HepG2 (cell line): ENCODE measurements at regions not wholly inside any gene's neighbourhood (a gene's known extent, or its start where the extent isn't known, plus 50 kb on each side); places are given as distances from the start of the nearest gene placed in this dataset.

Experiments used
- ATAC-seq: fragments of 200-7000 bp; cut with Tn5 transposase; 3 replicates; pipeline ENCODE4 v1.9.1; 2020; ENCODE audit warnings: mild to moderate bottlenecking, moderate library complexity
- BruUV-seq: library from RNA; stranded (reverse); fragments of 400-500 nt; replicated peaks from 2 replicates; lab custom pipeline; 2021; lab: Mats Ljungman, UMichigan
- CTCF ChIA-PET: fragments of 300-600 bp; formaldehyde crosslinking; extraction: SDS; loops from one replicate; lab custom pipeline; 2021; ENCODE audit warnings: low total read pairs, inconsistent platforms, low intra/inter-chr PET ratio; lab: Yijun Ruan, JAX
- POLR2A ChIA-PET: fragments of 350-600 bp; sonication (Branson Sonifier 250); formaldehyde crosslinking; loops from one replicate; lab custom pipeline; 2020; ENCODE audit warnings: antibody characterized with exemption, inconsistent platforms; lab: Yijun Ruan, JAX
- DNase-seq: peaks from one replicate; pipeline ENCODE4 v3.0.0-alpha.2; 2015; ENCODE audit warnings: low spot score
- FAIRE-seq: peaks from 3 replicates; lab custom pipeline; 2011; peaks lifted over from hg19 to GRCh38; lab: Jason Lieb, UNC
- H2AFZ ChIP-seq: one replicate; pipeline ENCODE4 v1.6.1; 2011; ENCODE audit warnings: low read length, inconsistent platforms
- H3K27ac ChIP-seq: fragments of 300-600 bp; 3 replicates; pipeline ENCODE4 v1.8.0; 2011; ENCODE audit warnings: mixed run types, mild to moderate bottlenecking, mixed read lengths, low read length, inconsistent platforms; ENCODE audit not compliant: insufficient read depth; ENCODE audit errors: extremely low read length
- H3K27me3 ChIP-seq, 2 experiments: fragments of 200-600 bp in 1 of 2; 2 replicates in 1 of 2; 3 replicates in 1 of 2; pipeline versions ENCODE4 v1.6.0 to v1.8.0; 2011; ENCODE audit warnings: low read length in 2 of 2, mild to moderate bottlenecking in 2 of 2, moderate library complexity in 2 of 2, inconsistent platforms in 1 of 2; ENCODE audit not compliant: insufficient read depth in 2 of 2, control insufficient read depth in 1 of 2
- H3K36me3 ChIP-seq, 2 experiments: fragments of 200-600 bp in 1 of 2; replicated peaks in 1 of 2; 2 replicates in 1 of 2; 3 replicates in 1 of 2; pipeline versions ENCODE4 v1.5.1 to v1.8.0; 2011; ENCODE audit warnings: low read length in 2 of 2, inconsistent platforms in 1 of 2; ENCODE audit not compliant: insufficient read depth in 2 of 2, control insufficient read depth in 1 of 2
- H3K4me1 ChIP-seq: 2 replicates; pipeline ENCODE4 v1.5.1; 2012; ENCODE audit warnings: low read length, inconsistent platforms; ENCODE audit not compliant: insufficient read depth
- H3K4me2 ChIP-seq: 2 replicates; pipeline ENCODE4 v1.6.0; 2011; ENCODE audit warnings: low read depth, low read length, inconsistent platforms
- H3K4me3 ChIP-seq, 3 experiments: fragments of 200-600 bp in 1 of 3; sonication (generic), shearing (Covaris generic) in 1 of 3; replicated peaks in 1 of 3; 2 replicates each; pipeline ENCODE4 v1.5.1; 2011 to 2016; ENCODE audit warnings: low read length in 3 of 3, inconsistent platforms in 2 of 3, low read depth in 2 of 3, mild to moderate bottlenecking in 2 of 3, control low read depth in 1 of 3, mixed read lengths in 1 of 3; ENCODE audit not compliant: insufficient read depth in 1 of 3
- H3K79me2 ChIP-seq: one replicate; pipeline ENCODE4 v1.6.1; 2011; ENCODE audit warnings: low read length, inconsistent platforms; ENCODE audit not compliant: insufficient read depth
- H3K9ac ChIP-seq: 2 replicates; pipeline ENCODE4 v1.6.0; 2011; ENCODE audit warnings: mild to moderate bottlenecking, low read depth, low read length, inconsistent platforms; ENCODE audit not compliant: insufficient read depth
- H3K9me3 ChIP-seq: 2 replicates; pipeline ENCODE4 v1.5.1; 2012; ENCODE audit warnings: mild to moderate bottlenecking, low read length
- H4K20me1 ChIP-seq: 2 replicates; pipeline ENCODE4 v1.6.0; 2011; ENCODE audit warnings: inconsistent platforms, mild to moderate bottlenecking, low read length, moderate library complexity; ENCODE audit not compliant: insufficient read depth
- MLX ChIP-seq: IDR thresholded peaks from 2 replicates; pipeline ENCODE4 v1.6.1; 2016
- MTF1 ChIP-seq: sonication (generic); formaldehyde crosslinking; IDR thresholded peaks from 2 replicates; pipeline ENCODE4 v1.5.0; 2020; ENCODE audit warnings: missing genetic modification reagents
- RNF2 ChIP-seq: fragments of 450-650 bp; conservative IDR thresholded peaks from 2 replicates; pipeline ENCODE4 v1.6.1; 2016; ENCODE audit warnings: low read depth
- SAP130 ChIP-seq: IDR thresholded peaks from 2 replicates; pipeline ENCODE4 v1.6.1; 2016; ENCODE audit warnings: low read depth
- SMARCC2 ChIP-seq: fragments of 450-650 bp; IDR thresholded peaks from 2 replicates; pipeline ENCODE4 v1.6.1; 2017; ENCODE audit warnings: antibody characterized with exemption, mild to moderate bottlenecking
- TAF15 ChIP-seq: fragments of 200-400 bp; formaldehyde crosslinking; IDR thresholded peaks from one replicate; pipeline ENCODE4 v1.6.1; 2018; ENCODE audit warnings: mild to moderate bottlenecking, low read depth, low read length; ENCODE audit not compliant: poor library complexity, severe bottlenecking
- U2AF1 ChIP-seq: fragments of 200-400 bp; formaldehyde crosslinking; optimal IDR thresholded peaks from 2 replicates; pipeline ENCODE3; 2017; ENCODE audit warnings: mild to moderate bottlenecking, low read depth, low read length
- ZBTB4 ChIP-seq: sonication (generic); formaldehyde crosslinking; IDR thresholded peaks from 2 replicates; pipeline ENCODE4 v1.4.0; 2020; ENCODE audit warnings: missing genetic modification reagents, mild to moderate bottlenecking, borderline replicate concordance
- ZFX ChIP-seq: sonication (generic); formaldehyde crosslinking; IDR thresholded peaks from 2 replicates; pipeline ENCODE4 v1.4.0; 2020; ENCODE audit warnings: mild to moderate bottlenecking, low read depth, missing genetic modification reagents, moderate library complexity
- ZNF124 ChIP-seq: sonication (generic); formaldehyde crosslinking; IDR thresholded peaks from 2 replicates; pipeline ENCODE4 v1.4.0; 2020; ENCODE audit warnings: missing genetic modification reagents
- ZNF180 ChIP-seq: sonication (generic); formaldehyde crosslinking; IDR thresholded peaks from 2 replicates; pipeline ENCODE4 v1.4.0; 2020; ENCODE audit warnings: low read depth, missing genetic modification reagents, borderline replicate concordance
- ZNF576 ChIP-seq: sonication (generic); formaldehyde crosslinking; IDR thresholded peaks from 2 replicates; pipeline ENCODE4 v1.4.0; 2020; ENCODE audit warnings: mild to moderate bottlenecking, missing genetic modification reagents
- WGBS: methylation state at CpG from one replicate; pipeline ENCODE4 v1.1.6; 2017; ENCODE audit warnings: low lambda C conversion rate; 5-methylcytosine and 5-hydroxymethylcytosine counted together
- in situ Hi-C: cut with HindIII; loops from 2 replicates; pipeline ENCODE4 v1.10.0; 2017; ENCODE audit warnings: low pct_unique_long_range_greater_than_20kb; ENCODE audit not compliant: extremely low pct_ligation_motif_present
- intact Hi-C: fragments of 100-400 bp; cut with micrococcal nuclease; formaldehyde crosslinking; loops from one replicate; pipeline ENCODE4 v1.10.0; 2022; ENCODE audit not compliant: unreplicated experiment

- Histone ChIP-seq H3K9me3 (no peaks in the 10 kb centered on the region), H4K20me1 (no peaks in the 10 kb centered on the region), H3K27me3 (no peaks in the 10 kb centered on the region), H3K4me1 (no peaks in the 10 kb centered on the region), H3K9ac (no peak overlapping the region), H2AFZ (no peak overlapping the region), H3K36me3 (no peaks in the 10 kb centered on the region), H3K4me3 (no peak overlapping the region), H3K79me2 (no peaks in the 10 kb centered on the region), H3K4me2 (no peak overlapping the region), H3K27ac (no peak overlapping the region)
- no peak for DNase-seq
- intact Hi-C loops (no loop called here), in situ Hi-C loops (no loop called here)
- ChIA-PET POLR2A (no interaction called here), CTCF (no interaction called here)
- TF ChIP-seq ZNF180 (CRISPR knock-in tag) (no peak), RNF2 (no peak), U2AF1 (no peak), TAF15 (no peak), MTF1 (CRISPR knock-in tag) (no peak), SMARCC2 (no peak), SAP130 (CRISPR knock-in tag) (no peak), ZBTB4 (no peak), ZNF576 (CRISPR knock-in tag) (no peak), MLX (CRISPR knock-in tag) (no peak), ZFX (CRISPR knock-in tag) (no peak), ZNF124 (CRISPR knock-in tag) (no peak)
- no peak for FAIRE-seq
- 6% methylated on average over 2 of the region's 2 CpGs for WGBS
- ATAC-seq: no peak
- BruUV-seq: no TSS peak
Measured at GRCh38 chr2:40773291-40773690, 321.4 kb upstream of the SLC8A1 start.
